IPS DF 19.7 (cell line): ENCODE measurements at regions not wholly inside any gene's neighbourhood (a gene's known extent, or its start where the extent isn't known, plus 50 kb on each side); places are given as distances from the start of the nearest gene placed in this dataset.
A peak's percentile ranks its signal among the peaks of the same experiment; 100 is the strongest.
"Not testable (repeated sequence)": the region's sequence is repeated elsewhere in the genome, so short reads cannot be mapped to it uniquely, and the experiment has no call there.

Experiments
- DNase-seq: peaks from one replicate; pipeline ENCODE4 v3.0.0-alpha.2; 2013; ENCODE audit warnings: low read depth, low spot score

- no peak for DNase-seq
These were observed 242.2 kb downstream of the EMX2 start for GRCh38 chr10:117784776-117785175.

GRCh38 chr10:117788911-117789310 lies 246.4 kb downstream of the EMX2 start:
- DNase-seq = no peak

GRCh38 chr10:117790179-117790578 lies 247.6 kb downstream of the EMX2 start:
- DNase-seq = no peak

GRCh38 chr10:117790621-117791020 lies 248.1 kb downstream of the EMX2 start:
- DNase-seq = no peak

- no peak for DNase-seq
These were observed 249.7 kb downstream of the EMX2 start for GRCh38 chr10:117792214-117792613.

- DNase-seq = no peak
These were observed 250.5 kb downstream of the RAB11FIP2 start for GRCh38 chr10:117796130-117796745.

GRCh38 chr10:117797296-117797695 lies 249.4 kb downstream of the RAB11FIP2 start:
- DNase-seq = no peak

- no peak for DNase-seq
These were observed 245.1 kb downstream of the RAB11FIP2 start for GRCh38 chr10:117801691-117802090.

GRCh38 chr10:117804470-117805011 lies 242.2 kb downstream of the RAB11FIP2 start:
- DNase-seq = no peak

GRCh38 chr10:117805139-117805538 lies 241.6 kb downstream of the RAB11FIP2 start:
- DNase-seq = no peak

- no peak for DNase-seq
These were observed 239.3 kb downstream of the RAB11FIP2 start for GRCh38 chr10:117807441-117807840.

GRCh38 chr10:117815816-117816215 lies 230.9 kb downstream of the RAB11FIP2 start:
- DNase-seq = not testable (repeated sequence)

GRCh38 chr10:117817116-117817515 lies 229.6 kb downstream of the RAB11FIP2 start:
- DNase-seq = no peak

GRCh38 chr10:117818721-117819120 lies 228.0 kb downstream of the RAB11FIP2 start:
- DNase-seq = no peak

GRCh38 chr10:117819304-117819703 lies 227.4 kb downstream of the RAB11FIP2 start:
- no peak for DNase-seq

- DNase-seq = no peak
These were observed 222.8 kb downstream of the RAB11FIP2 start for GRCh38 chr10:117823980-117824379.

GRCh38 chr10:117830205-117830604 lies 216.5 kb downstream of the RAB11FIP2 start:
- no peak for DNase-seq

- DNase-seq = peak; percentile 7
These were observed 215.9 kb downstream of the RAB11FIP2 start for GRCh38 chr10:117830787-117831212.

- DNase-seq = not testable (repeated sequence)
These were observed 207.9 kb downstream of the RAB11FIP2 start for GRCh38 chr10:117838500-117839498.

GRCh38 chr10:117856426-117856825 lies 190.3 kb downstream of the RAB11FIP2 start:
- not testable (repeated sequence) for DNase-seq

GRCh38 chr10:117860135-117860534 lies 186.6 kb downstream of the RAB11FIP2 start:
- DNase-seq = no peak

GRCh38 chr10:117860823-117861222 lies 185.9 kb downstream of the RAB11FIP2 start:
- DNase-seq = no peak
